SU-DHL-6 (cell line): ENCODE measurements at regions not wholly inside any gene's neighbourhood (a gene's known extent, or its start where the extent isn't known, plus 50 kb on each side); places are given as distances from the start of the nearest gene placed in this dataset.

Experiments
- CTCF ChIP-seq: fragments of 200-600 bp; sonication (generic); IDR thresholded peaks from one replicate; pipeline ENCODE4 v1.5.1; 2017; ENCODE audit warnings: antibody characterized with exemption, mild to moderate bottlenecking, low read length, moderate library complexity; ENCODE audit not compliant: insufficient read depth, poor library complexity, severe bottlenecking
- EZH2phosphoT487 ChIP-seq: fragments of 200-600 bp; sonication (generic), shearing (Covaris generic); conservative IDR thresholded peaks from 2 replicates; pipeline ENCODE4 v1.6.1; 2018; ENCODE audit warnings: mild to moderate bottlenecking, antibody characterized with exemption, low read length, moderate library complexity, mixed read lengths

GRCh38 chr20:30610751-30611150 lies 646.7 kb upstream of the DEFB115 start:
- TF ChIP-seq CTCF (no peak), EZH2phosphoT487 (no peak)
